ENCODE measurements at regions not wholly inside any gene's neighbourhood (a gene's known extent, or its start where the extent isn't known, plus 50 kb on each side); places are given as distances from the start of the nearest gene placed in this dataset.

DNA sequence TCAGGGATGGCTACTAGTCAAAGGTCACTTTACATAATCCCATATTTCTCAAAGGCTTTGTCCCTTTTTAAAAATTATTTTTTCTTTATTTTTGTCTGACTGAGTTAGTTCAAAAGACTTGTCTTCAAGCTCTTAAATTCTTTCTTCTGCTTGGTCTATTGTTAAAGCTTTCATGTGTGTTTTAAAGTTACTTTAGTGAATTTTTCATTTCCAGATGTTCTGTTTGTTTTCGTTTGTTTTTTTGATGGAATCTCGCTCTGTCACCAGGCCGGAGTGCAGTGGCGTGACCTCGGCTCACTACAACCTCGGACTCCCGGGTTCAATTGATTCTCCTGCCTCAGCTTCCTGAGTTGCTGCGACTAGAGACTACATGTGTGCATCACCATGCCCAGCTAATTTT is 55.0 kb upstream of the SNCAIP start:
- TF ChIP-seq, protein P1, sequence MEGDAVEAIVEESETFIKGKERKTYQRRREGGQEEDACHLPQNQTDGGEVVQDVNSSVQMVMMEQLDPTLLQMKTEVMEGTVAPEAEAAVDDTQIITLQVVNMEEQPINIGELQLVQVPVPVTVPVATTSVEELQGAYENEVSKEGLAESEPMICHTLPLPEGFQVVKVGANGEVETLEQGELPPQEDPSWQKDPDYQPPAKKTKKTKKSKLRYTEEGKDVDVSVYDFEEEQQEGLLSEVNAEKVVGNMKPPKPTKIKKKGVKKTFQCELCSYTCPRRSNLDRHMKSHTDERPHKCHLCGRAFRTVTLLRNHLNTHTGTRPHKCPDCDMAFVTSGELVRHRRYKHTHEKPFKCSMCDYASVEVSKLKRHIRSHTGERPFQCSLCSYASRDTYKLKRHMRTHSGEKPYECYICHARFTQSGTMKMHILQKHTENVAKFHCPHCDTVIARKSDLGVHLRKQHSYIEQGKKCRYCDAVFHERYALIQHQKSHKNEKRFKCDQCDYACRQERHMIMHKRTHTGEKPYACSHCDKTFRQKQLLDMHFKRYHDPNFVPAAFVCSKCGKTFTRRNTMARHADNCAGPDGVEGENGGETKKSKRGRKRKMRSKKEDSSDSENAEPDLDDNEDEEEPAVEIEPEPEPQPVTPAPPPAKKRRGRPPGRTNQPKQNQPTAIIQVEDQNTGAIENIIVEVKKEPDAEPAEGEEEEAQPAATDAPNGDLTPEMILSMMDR (conservative IDR thresholded peaks at IDR 0.05; ENCODE audit: low read depth, low read length) = no peak
- no peak for TF ChIP-seq BHLHE40 (IDR thresholded peaks at IDR 0.05; ENCODE audit: low read depth, low read length)
- no peak for TF ChIP-seq RFX5 (IDR thresholded peaks at IDR 0.05; ENCODE audit: low read depth, low read length)

Data from IMR-90 (cell line).